ACC112 (cell line): ENCODE measurements at regions not wholly inside any gene's neighbourhood (a gene's known extent, or its start where the extent isn't known, plus 50 kb on each side); places are given as distances from the start of the nearest gene placed in this dataset.

Source experiments
- H2AFZ ChIP-seq: fragments of 200-600 bp; sonication (generic); one replicate; pipeline ENCODE4 v1.6.0; 2017; ENCODE audit warnings: antibody characterized with exemption, low read length; ENCODE audit not compliant: unreplicated experiment
- H3K27ac ChIP-seq: fragments of 200-600 bp; sonication (generic); 2 replicates; pipeline ENCODE4 v1.5.1; 2014; ENCODE audit warnings: low read depth, mild to moderate bottlenecking, antibody characterized with exemption, low read length, moderate library complexity
- H3K27me3 ChIP-seq: fragments of 200-600 bp; sonication (generic); 2 replicates; pipeline ENCODE4 v1.6.1; 2014; ENCODE audit warnings: mild to moderate bottlenecking, antibody characterized with exemption, low read length, moderate library complexity, mixed read lengths; ENCODE audit not compliant: insufficient read depth
- H3K36me3 ChIP-seq: fragments of 200-600 bp; sonication (generic); 2 replicates; pipeline ENCODE4 v1.6.1; 2016; ENCODE audit warnings: mild to moderate bottlenecking, antibody characterized with exemption, low read length, moderate library complexity, mixed read lengths; ENCODE audit not compliant: insufficient read depth
- H3K4me1 ChIP-seq: fragments of 200-600 bp; sonication (generic); one replicate; pipeline ENCODE4 v1.6.1; 2016; ENCODE audit warnings: low read length, mixed read lengths; ENCODE audit not compliant: insufficient read depth, unreplicated experiment, control insufficient read depth
- H3K4me3 ChIP-seq: fragments of 200-600 bp; sonication (generic); 2 replicates; pipeline ENCODE4 v1.5.1; 2014; ENCODE audit warnings: mild to moderate bottlenecking, low read depth, low read length
- H3K79me2 ChIP-seq: fragments of 200-600 bp; sonication (generic); one replicate; pipeline ENCODE4 v1.6.0; 2016; ENCODE audit warnings: low read length; ENCODE audit not compliant: control insufficient read depth, unreplicated experiment, insufficient read depth

GRCh38 chr15:87724330-87724729 lies 532.2 kb downstream of the NTRK3 start:
- Histone ChIP-seq H3K4me3 (no peak overlapping the region), H3K4me1 (no peaks in the 10 kb centered on the region), H3K79me2 (no peaks in the 10 kb centered on the region), H3K27ac (no peak overlapping the region), H2AFZ (no peak overlapping the region), H3K27me3 (peaks cover 18% of the 10 kb centered on the region), H3K36me3 (no peaks in the 10 kb centered on the region)

GRCh38 chr15:87722941-87723691 lies 533.4 kb downstream of the NTRK3 start:
- no peaks in the 10 kb centered on the region for H3K4me1 ChIP-seq
- no peaks in the 10 kb centered on the region for H3K36me3 ChIP-seq
- H3K27ac ChIP-seq, result no peak overlapping the region
- no peak overlapping the region for H3K4me3 ChIP-seq
- no peaks in the 10 kb centered on the region for H3K79me2 ChIP-seq
- H3K27me3 ChIP-seq, result peaks cover 16% of the 10 kb centered on the region
- no peak overlapping the region for H2AFZ ChIP-seq

- Histone ChIP-seq H3K27ac (no peak overlapping the region), H2AFZ (no peak overlapping the region), H3K36me3 (no peaks in the 10 kb centered on the region), H3K4me1 (no peaks in the 10 kb centered on the region), H3K27me3 (peaks cover 9% of the 10 kb centered on the region; the same call in 1 of the 2 replicates), H3K4me3 (no peak overlapping the region), H3K79me2 (no peaks in the 10 kb centered on the region)
These were observed 536.3 kb downstream of the NTRK3 start for GRCh38 chr15:87720235-87720634.

GRCh38 chr15:87716422-87716821 lies 540.1 kb downstream of the NTRK3 start:
- H3K27ac ChIP-seq, result no peak overlapping the region
- peaks cover 12% of the 10 kb centered on the region; the same call in 1 of the 2 replicates for H3K27me3 ChIP-seq
- no peaks in the 10 kb centered on the region for H3K79me2 ChIP-seq
- H3K4me3 ChIP-seq, result no peak overlapping the region
- H3K36me3 ChIP-seq, result no peaks in the 10 kb centered on the region
- H2AFZ ChIP-seq, result no peak overlapping the region
- no peaks in the 10 kb centered on the region for H3K4me1 ChIP-seq

- H3K4me1 ChIP-seq, result no peaks in the 10 kb centered on the region
These were observed 541.3 kb downstream of the NTRK3 start for GRCh38 chr15:87715252-87715651.

GRCh38 chr15:87713475-87713879 lies 543.1 kb downstream of the NTRK3 start:
- no peak overlapping the region for H3K27ac ChIP-seq

More at GRCh38 chr15:87715252-87715651, 541.3 kb downstream of the NTRK3 start:
- Histone ChIP-seq H3K27ac (no peak overlapping the region), H3K27me3 (peaks cover 12% of the 10 kb centered on the region; the same call in 1 of the 2 replicates), H3K4me3 (no peak overlapping the region), H3K36me3 (no peaks in the 10 kb centered on the region), H3K79me2 (no peaks in the 10 kb centered on the region), H2AFZ (no peak overlapping the region)

GRCh38 chr15:87712211-87712610 lies 544.3 kb downstream of the NTRK3 start:
- no peak overlapping the region for H3K4me3 ChIP-seq
- no peaks in the 10 kb centered on the region for H3K79me2 ChIP-seq
- no peak overlapping the region for H3K27ac ChIP-seq
- H3K27me3 ChIP-seq, result peaks cover 12% of the 10 kb centered on the region; the same call in 1 of the 2 replicates
- no peaks in the 10 kb centered on the region for H3K4me1 ChIP-seq
- no peaks in the 10 kb centered on the region for H3K36me3 ChIP-seq
- no peak overlapping the region for H2AFZ ChIP-seq

More at GRCh38 chr15:87713475-87713879, 543.1 kb downstream of the NTRK3 start:
- Histone ChIP-seq H3K36me3 (no peaks in the 10 kb centered on the region), H2AFZ (no peak overlapping the region), H3K4me3 (no peak overlapping the region), H3K4me1 (no peaks in the 10 kb centered on the region), H3K27me3 (peaks cover 12% of the 10 kb centered on the region; the same call in 1 of the 2 replicates), H3K79me2 (no peaks in the 10 kb centered on the region)

GRCh38 chr15:87711026-87711425 lies 545.5 kb downstream of the NTRK3 start:
- no peak overlapping the region for H3K27ac ChIP-seq
- H3K4me1 ChIP-seq, result no peaks in the 10 kb centered on the region
- H3K27me3 ChIP-seq, result peaks cover 8% of the 10 kb centered on the region; the same call in 1 of the 2 replicates
- no peak overlapping the region for H2AFZ ChIP-seq
- no peaks in the 10 kb centered on the region for H3K36me3 ChIP-seq
- no peaks in the 10 kb centered on the region for H3K79me2 ChIP-seq
- H3K4me3 ChIP-seq, result no peak overlapping the region

- no peak overlapping the region for H3K4me3 ChIP-seq
These were observed 546.1 kb downstream of the NTRK3 start for GRCh38 chr15:87710406-87710805.

GRCh38 chr15:87707566-87708130 lies 548.9 kb downstream of the NTRK3 start:
- Histone ChIP-seq H3K36me3 (no peaks in the 10 kb centered on the region), H3K27ac (no peak overlapping the region), H3K27me3 (peaks cover 17% of the 10 kb centered on the region; the same call in 1 of the 2 replicates), H3K4me3 (no peak overlapping the region), H3K4me1 (no peaks in the 10 kb centered on the region), H2AFZ (no peak overlapping the region), H3K79me2 (no peaks in the 10 kb centered on the region)

More at GRCh38 chr15:87710406-87710805, 546.1 kb downstream of the NTRK3 start:
- Histone ChIP-seq H3K27me3 (peaks cover 8% of the 10 kb centered on the region; the same call in 1 of the 2 replicates), H3K36me3 (no peaks in the 10 kb centered on the region), H2AFZ (no peak overlapping the region), H3K27ac (no peak overlapping the region), H3K4me1 (no peaks in the 10 kb centered on the region), H3K79me2 (no peaks in the 10 kb centered on the region)

- H3K4me3 ChIP-seq, result no peak overlapping the region
These were observed 549.5 kb downstream of the NTRK3 start for GRCh38 chr15:87707071-87707470.

More at GRCh38 chr15:87707071-87707470, 549.5 kb downstream of the NTRK3 start:
- no peak overlapping the region for H2AFZ ChIP-seq
- H3K27ac ChIP-seq, result no peak overlapping the region
- H3K36me3 ChIP-seq, result no peaks in the 10 kb centered on the region
- no peaks in the 10 kb centered on the region for H3K4me1 ChIP-seq
- H3K79me2 ChIP-seq, result no peaks in the 10 kb centered on the region
- peaks cover 17% of the 10 kb centered on the region; the same call in 1 of the 2 replicates for H3K27me3 ChIP-seq
